ENCODE measurements at regions not wholly inside any gene's neighbourhood (a gene's known extent, or its start where the extent isn't known, plus 50 kb on each side); places are given as distances from the start of the nearest gene placed in this dataset.
"Not testable (repeated sequence)": the region's sequence is repeated elsewhere in the genome, so short reads cannot be mapped to it uniquely, and the experiment has no call there.

DNA sequence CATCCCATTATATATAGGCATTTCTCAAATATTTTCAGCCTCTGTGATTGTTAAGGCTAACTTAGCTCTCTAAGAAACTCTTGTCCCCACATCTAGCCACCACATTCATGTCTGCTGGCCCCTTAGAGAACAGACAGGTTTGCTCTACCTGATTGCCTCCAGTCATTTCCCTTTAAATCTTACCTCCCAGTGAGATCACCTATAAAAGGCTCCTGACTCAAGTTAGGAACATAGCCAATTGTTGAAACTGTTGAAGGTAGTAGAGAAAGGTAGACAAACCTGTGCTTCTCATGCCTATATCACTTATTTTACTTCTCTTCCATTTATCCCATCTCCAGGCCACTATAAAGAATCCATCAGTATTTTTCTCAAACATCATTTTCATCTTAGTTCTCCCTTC lies 771.4 kb downstream of the DIAPH3 start:
- no peak for DNase-seq

DNA sequence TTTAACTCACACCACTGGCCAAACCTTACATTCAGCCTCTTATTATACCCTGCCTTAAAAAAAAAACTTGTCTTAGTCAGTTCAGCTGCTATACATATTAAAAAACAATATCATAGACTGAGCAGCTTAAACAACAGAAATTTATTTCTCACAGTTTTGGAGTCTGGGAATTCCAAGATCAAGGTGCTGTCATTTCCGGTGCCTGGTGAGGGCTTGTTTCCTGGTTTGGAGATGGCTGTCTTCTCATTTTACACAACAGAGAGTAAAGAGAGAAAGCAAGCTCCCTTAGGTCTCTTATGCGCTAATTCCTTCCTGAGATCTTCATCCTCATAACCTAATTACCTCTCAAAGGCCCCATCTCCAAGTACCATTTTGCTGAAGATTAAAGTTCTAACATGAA lies 769.2 kb downstream of the DIAPH3 start:
- no peak for DNase-seq

DNA sequence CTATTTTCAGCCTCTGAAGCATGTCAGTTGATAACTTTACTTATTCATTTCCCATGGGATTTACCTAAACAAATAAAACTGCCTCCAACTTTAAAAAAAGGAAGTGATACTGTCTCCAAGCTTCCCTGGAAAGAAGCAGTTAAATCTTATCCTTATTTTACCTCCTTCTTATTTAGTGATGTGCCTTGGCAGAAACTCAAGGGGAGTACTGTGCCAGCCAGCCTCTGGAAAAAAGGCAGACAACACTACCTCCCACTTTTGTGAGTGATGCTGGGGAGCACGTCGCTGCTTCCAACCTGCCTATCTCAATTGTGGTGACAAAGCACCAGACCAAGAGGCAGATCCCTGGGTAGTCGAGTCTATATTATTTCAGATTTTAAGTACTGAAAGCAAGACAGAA lies 765.6 kb downstream of the DIAPH3 start:
- no peak for DNase-seq

DNA sequence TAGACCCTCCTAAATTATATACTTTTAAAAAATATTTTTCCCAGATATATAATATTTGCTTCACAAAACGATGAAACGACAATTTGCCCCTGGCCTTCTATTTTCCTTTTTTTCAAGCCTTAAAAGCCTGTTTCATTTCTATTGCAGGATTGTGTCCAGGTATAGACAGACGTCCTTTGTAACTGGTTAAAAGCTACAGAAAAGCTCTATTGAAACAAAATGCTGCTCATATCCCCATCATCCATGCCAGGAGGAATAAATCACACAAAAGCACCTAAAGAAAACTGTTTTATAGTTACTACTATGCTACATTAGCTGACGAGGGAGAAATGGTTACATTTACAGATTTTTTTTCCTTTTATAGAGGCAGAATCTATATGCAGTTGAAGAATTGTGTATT lies 765.1 kb downstream of the DIAPH3 start:
- no peak for DNase-seq

DNA sequence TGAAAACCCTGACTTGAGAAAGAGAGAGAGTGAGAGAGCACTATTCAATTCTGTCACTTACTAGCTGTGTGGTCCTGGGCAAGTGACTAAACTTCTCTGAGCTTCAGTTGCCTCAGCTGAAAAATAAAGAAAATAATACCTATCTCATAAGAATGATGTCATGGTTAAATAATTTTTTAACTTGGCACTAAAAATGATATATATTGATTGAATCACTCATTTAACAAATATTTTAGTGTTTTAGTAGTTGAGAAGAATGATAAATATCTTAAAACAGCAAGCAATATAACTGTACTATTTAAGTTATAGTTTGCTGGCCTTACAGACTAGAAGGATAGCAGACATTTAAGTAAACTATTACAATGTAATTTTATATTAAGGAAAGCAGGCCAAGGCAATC lies 764.2 kb downstream of the DIAPH3 start:
- DNase-seq: no peak

- no peak for DNase-seq
Observed at GRCh38 chr13:59404331-59404730, 759.4 kb downstream of the DIAPH3 start.

DNA sequence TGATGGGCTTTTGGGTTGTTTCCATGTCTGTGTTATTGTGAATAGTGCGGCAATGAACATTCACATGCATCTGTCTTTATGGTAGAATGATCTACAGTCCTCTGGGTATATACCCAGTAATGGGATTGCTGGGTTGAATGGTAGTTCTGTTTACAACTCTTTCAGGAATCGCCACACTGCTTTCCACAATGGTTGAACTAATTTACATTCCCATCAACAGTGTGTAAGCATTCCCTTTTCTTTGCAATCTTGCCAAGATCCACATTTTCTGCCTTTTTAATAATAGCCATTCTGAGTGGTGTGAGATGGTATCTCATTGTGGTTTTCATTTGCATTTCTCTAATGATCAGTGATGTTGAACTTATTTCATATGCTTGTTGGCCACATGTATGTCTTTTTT lies 756.5 kb downstream of the DIAPH3 start:
- DNase-seq: not testable (repeated sequence)

GRCh38 chr13:59408738-59409137 lies 755.0 kb downstream of the DIAPH3 start:
- no peak for DNase-seq

DNA sequence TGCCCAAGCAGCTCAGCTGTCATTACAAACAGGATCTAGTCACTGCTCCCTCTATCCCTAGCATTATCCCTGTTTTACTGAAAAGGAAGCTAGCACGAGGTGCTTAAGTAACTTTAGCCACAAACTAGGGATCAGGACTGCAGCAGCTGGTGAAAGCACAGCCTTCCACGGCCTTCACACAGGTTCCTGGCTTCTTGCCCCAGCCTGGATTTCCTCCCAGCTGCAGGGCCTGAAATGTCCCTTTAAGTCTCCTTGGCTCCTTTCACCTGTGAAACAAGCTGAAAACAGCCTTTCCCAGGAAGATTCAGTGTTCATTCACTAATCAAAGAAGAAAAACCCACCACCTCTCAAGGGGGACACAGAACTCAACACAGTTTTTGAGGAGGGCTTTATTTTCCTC lies 754.5 kb downstream of the DIAPH3 start:
- no peak for DNase-seq

DNA sequence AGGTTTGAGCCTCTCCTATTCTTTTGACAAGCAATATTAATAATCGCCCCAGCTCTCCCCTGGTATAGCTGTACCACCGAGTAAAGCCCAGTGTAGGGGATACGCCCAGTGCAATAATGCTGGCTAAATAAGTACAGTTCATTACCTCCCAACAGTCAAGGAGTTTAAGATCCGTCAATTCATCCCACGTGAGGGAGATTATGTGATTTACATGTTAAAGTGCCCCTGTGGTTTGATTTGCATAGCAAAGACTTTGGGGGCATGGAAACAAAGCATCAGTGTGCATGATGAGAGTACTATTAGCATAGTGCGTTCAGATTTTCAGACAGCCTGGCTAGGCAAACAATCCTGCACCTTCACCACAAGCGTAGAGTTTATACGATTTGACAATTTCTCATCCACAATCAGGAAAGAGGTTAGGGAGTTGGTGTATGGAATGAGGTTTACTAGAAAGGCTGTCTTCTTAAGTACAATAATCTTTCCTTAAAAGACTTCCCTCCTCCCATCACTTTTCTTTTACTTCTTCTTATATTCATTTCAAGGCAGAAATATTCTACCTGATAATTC lies 754.0 kb downstream of the DIAPH3 start:
- no peak for DNase-seq

DNA sequence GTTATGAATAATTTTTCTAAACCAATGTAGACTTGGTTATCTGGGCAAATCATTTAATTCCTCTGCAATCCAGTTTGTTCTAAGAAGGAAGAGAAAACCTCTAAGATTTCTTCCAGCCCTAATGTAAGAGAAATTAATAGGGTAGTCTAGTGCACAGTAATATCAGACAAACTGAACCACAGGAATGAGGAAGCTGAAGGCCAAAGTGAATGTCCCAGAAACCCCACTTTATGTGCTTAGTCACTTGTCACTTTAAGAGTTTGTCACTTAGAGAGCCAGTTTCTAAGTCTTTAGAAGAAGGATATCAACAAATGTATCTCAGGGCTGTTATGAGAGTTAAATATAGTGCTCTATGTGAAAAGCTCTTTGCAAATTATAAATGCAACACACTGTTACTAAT lies 750.6 kb downstream of the DIAPH3 start:
- no peak for DNase-seq

GRCh38 chr13:59414006-59414405 lies 749.7 kb downstream of the DIAPH3 start:
- no peak for DNase-seq

DNA sequence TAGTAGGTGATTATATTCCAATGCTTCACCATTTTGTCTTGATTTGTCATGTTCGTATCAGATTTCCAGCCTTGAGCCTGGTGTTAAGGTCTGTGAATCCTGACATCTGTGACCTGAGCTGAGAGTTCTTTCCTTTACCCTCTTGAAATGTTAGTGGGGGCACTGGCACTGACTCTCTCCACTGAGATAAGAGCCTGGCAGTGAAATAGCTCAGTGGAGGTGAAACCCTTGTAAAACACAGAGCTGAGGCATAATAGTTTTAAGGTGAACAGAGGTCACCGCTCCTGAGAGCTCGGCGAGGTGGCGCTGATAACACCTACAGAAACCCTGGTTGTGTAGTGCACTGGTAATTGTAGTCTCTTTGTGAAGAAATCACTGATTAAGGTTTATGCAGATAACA lies 748.2 kb downstream of the DIAPH3 start:
- no peak for DNase-seq

- no peak for DNase-seq
Observed at GRCh38 chr13:59416561-59416960, 747.2 kb downstream of the DIAPH3 start.

DNA sequence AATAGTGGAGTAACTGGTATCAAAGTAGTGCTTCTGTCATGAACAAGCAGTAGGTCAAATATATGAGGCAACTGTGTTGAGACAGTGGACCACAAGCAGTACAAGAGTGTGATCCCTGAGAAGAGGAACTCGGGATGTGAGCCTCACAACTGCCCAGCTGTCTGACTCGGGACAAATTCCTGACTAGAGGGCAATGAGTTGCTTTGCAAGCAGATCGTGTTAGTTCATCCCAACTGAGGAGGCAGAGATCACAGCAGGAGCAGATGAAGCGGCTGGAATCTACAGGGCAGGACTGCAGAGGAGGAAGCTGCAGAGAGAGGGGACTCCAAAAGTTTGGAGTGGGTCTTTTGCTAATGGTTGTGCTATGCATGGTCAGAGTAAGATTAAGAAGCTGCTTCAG lies 741.1 kb downstream of the DIAPH3 start:
- no peak for DNase-seq

DNA sequence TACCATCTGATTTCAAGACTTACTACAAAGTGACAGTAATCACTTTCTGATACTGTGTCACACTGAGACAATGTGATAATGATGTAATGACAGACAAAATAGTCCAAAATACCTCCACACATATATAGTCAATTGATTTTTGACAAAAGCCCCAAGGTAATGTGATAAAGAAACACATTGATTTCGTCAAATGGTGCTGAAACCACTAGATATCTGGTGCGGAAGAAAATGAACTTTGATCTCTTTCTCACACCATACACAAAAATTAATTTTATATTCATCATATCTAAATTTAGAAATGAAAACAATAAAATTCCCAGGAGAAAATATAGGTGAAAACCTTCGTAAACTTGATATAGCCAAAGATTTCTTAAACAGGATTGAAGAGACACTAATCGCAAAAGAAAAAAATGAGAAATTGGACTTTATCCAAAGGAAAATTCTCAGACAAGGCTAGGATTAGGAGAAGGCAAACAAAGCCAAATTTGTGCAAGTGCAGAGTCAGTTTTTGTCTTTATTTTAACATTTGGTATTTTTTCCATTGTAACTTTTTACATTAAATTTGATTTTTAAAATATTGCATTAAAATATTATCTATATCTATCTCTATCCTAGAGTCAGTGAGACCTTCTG lies 739.9 kb downstream of the DIAPH3 start:
- DNase-seq: no peak

DNA sequence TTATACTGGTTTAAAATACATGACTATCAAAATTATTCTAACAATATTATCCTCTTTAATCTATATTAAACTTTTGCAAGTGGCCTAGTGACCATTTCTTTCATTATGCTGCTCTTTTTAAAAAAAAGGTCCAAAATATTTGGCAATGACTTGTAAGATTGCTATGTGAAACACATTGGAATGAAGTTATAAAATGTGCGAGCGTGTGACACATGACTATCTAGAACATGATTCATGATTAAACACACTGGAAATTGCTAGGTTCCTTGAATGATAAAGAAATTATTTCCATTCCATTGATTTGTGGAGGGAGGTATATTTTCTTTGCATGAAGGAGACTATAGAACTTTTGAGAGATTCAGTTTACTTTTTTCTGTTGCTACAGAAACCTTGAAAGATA lies 739.1 kb downstream of the DIAPH3 start:
- no peak for DNase-seq

- no peak for DNase-seq
Observed at GRCh38 chr13:59425211-59425741, 738.5 kb downstream of the DIAPH3 start.

DNA sequence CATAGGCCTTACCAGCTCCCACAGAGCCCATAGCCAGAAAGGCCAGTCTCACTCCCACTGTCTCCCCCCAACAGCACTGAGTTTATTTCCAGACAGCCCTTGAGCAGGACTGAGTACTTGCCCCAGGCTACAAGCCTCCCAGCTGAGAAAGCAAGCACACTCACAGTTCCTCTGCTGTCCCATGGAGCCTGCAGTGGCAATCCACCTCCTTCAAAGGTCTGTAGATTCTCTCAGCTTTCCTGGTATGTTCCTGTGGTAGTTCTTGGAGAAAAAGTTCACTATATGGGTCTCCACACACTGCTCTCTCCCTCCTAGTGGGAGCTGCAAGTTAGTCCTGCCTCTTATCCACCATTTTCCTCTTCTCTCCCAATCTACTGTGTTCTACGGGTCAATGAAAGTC lies 728.7 kb downstream of the DIAPH3 start:
- no peak for DNase-seq

GRCh38 chr13:59437544-59438301 lies 726.0 kb downstream of the DIAPH3 start:
- no peak for DNase-seq

DNA sequence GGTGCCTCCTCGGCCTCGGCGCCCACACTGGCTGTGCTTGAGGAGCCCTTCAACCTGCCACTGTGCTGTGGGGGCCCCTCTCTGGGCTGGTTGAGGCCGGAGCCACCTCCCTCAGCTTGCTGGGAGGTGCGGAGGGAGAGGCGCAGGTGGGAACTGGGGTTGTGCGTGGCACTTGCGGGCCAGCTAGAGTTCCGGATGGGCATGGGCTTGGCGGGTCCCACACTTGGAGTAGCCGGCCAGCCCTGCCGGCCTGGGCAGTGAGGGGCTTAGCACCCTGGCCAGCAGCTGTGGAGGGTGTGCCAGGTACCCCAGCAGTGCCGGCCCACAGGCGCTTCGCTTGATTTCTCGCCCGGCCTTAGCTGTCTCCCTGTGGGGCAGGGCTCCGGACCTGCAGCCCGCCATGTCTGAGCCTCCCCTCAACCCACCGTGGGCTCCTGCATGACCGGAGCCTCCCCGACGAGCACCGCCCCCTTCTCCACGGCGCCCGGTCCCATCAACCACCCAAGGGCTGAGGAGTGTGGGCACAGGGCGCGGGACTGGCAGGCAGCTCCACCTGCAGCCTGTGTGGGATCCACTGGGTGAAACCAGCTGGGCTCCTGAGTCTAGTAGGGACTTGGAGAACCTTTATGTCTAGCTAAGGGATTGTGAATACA lies 723.8 kb downstream of the DIAPH3 start:
- no peak for DNase-seq

- DNase-seq: not testable (repeated sequence)
Observed at GRCh38 chr13:59441068-59441467, 722.7 kb downstream of the DIAPH3 start.

DNA sequence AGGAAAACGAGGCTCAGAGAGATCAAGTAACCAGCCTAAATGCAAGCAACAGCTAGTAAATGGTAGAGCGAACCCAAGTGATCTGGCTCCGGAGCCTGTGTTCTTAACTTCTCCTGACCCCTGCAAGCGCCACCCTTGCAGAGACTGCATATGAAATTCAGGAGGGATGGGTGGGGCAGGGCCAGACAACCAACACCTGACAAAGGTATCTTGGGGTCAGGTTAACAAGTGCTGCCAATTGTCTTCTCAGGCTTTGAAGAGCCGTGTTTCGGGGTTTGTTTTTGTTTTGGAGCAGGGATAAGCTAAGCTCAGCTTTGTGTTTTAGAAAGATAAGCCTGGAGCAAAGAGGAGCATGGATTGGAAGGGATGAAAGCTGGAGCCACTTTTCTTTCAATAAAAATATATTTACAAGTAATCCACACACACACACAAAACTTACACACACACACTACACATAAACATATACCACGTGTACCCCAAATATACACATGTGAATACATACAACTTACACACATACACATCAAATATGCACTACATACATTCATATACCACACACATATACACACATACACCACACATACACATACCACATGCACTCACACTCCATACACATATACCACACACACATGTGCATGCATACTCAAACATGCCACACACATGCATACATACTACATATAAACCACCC lies 722.0 kb downstream of the DIAPH3 start:
- DNase-seq: no peak

Measured in SHP77 (cell line).